K562 (cell line): ENCODE measurements at regions not wholly inside any gene's neighbourhood (a gene's known extent, or its start where the extent isn't known, plus 50 kb on each side); places are given as distances from the start of the nearest gene placed in this dataset.

ENCODE experiments used
- DEAF1 ChIP-seq: fragments of 450-650 bp; formaldehyde crosslinking; IDR thresholded peaks from 2 replicates; pipeline ENCODE4 v1.4.0; 2020; ENCODE audit warnings: mild to moderate bottlenecking, moderate library complexity
- E2F6 ChIP-seq, 2 experiments: IDR thresholded peaks; 2 replicates each; pipeline ENCODE4 v1.6.1; 2011; ENCODE audit warnings: borderline replicate concordance in 1 of 2, control low read depth in 1 of 2, low read depth in 1 of 2, low read length in 1 of 2, mild to moderate bottlenecking in 1 of 2, mixed read lengths in 1 of 2, moderate library complexity in 1 of 2; ENCODE audit not compliant: insufficient read depth in 1 of 2, insufficient read length in 1 of 2, poor library complexity in 1 of 2, severe bottlenecking in 1 of 2; ENCODE audit errors: extremely low read depth in 1 of 2
- FUS ChIP-seq: fragments of 200-400 bp; formaldehyde crosslinking; optimal IDR thresholded peaks from 2 replicates; pipeline ENCODE3; 2017; ENCODE audit warnings: low read depth, low read length
- GATA2 ChIP-seq: sonication (generic); formaldehyde crosslinking; IDR thresholded peaks from 2 replicates; pipeline ENCODE4 v1.4.0; 2020; ENCODE audit warnings: mild to moderate bottlenecking, missing genetic modification reagents
- KAT2B ChIP-seq: IDR thresholded peaks from one replicate; pipeline ENCODE4 v1.6.1; 2012; ENCODE audit warnings: low read depth, mild to moderate bottlenecking, control low read depth, inconsistent platforms, low read length, moderate library complexity
- KDM5B ChIP-seq: fragments of 200-600 bp; sonication (generic); IDR thresholded peaks from 2 replicates; pipeline ENCODE4 v1.6.1; 2012; ENCODE audit warnings: low read depth, mild to moderate bottlenecking, moderate library complexity, low read length, control low read depth, inconsistent platforms; ENCODE audit not compliant: insufficient replicate concordance
- MTF1 ChIP-seq: fragments of 250-450 bp; sonication (Bioruptor Pico); IDR thresholded peaks from 2 replicates; pipeline ENCODE4 v1.9.0; 2021; ENCODE audit warnings: moderate library complexity, mild to moderate bottlenecking, inconsistent platforms, borderline replicate concordance
- NCOA2 ChIP-seq, 2 experiments: fragments of 450-650 bp; IDR thresholded peaks; 2 replicates each; pipeline ENCODE4 v1.6.1; 2018; ENCODE audit warnings: mild to moderate bottlenecking in 2 of 2, moderate library complexity in 1 of 2; ENCODE audit not compliant: partially characterized antibody in 2 of 2
- RB1 ChIP-seq: fragments of 450-650 bp; IDR thresholded peaks from 2 replicates; pipeline ENCODE4 v1.6.1; 2017; ENCODE audit warnings: low read depth, mild to moderate bottlenecking
- RBM22 ChIP-seq: fragments of 200-400 bp; formaldehyde crosslinking; IDR thresholded peaks from 2 replicates; pipeline ENCODE4 v1.6.1; 2018; ENCODE audit warnings: low read length, low read depth; ENCODE audit not compliant: poor library complexity, severe bottlenecking
- TCFL5 ChIP-seq: fragments of 250-450 bp; sonication (Bioruptor Pico); conservative IDR thresholded peaks from 2 replicates; pipeline ENCODE4 v1.6.1; 2021; ENCODE audit warnings: mild to moderate bottlenecking, moderate library complexity, matching md5 sums
- UBTF ChIP-seq, 2 experiments: IDR thresholded peaks; 2 replicates each; pipeline ENCODE4 v1.6.1; 2012; ENCODE audit warnings: improper control_type of control experiment in 2 of 2, low read depth in 2 of 2, low read length in 2 of 2, borderline replicate concordance in 1 of 2
- VEZF1 ChIP-seq: fragments of 200-800 bp; sonication (Bioruptor generic); IDR thresholded peaks from 2 replicates; pipeline ENCODE4 v1.6.1; 2017; ENCODE audit warnings: missing genetic modification characterization, missing compliant biosample characterization
- ZBTB7A ChIP-seq: IDR thresholded peaks from 2 replicates; pipeline ENCODE4 v1.6.1; 2011; ENCODE audit warnings: low read depth, mild to moderate bottlenecking, low read length, moderate library complexity, borderline replicate concordance; ENCODE audit not compliant: control insufficient read depth
- ZNF639 ChIP-seq, 2 experiments: fragments of 200-800 bp in 1 of 2; sonication (Bioruptor generic) in 1 of 2; sonication (generic) in 1 of 2; formaldehyde crosslinking in 1 of 2; IDR thresholded peaks in 1 of 2; conservative IDR thresholded peaks in 1 of 2; 2 replicates each; pipeline versions ENCODE4 v1.5.0 to v1.6.1; 2016 to 2020; ENCODE audit warnings: missing compliant biosample characterization in 1 of 2, missing genetic modification characterization in 1 of 2, missing genetic modification reagents in 1 of 2
- ZSCAN29 ChIP-seq: fragments of 450-650 bp; IDR thresholded peaks from 2 replicates; pipeline ENCODE4 v1.6.1; 2017
- ZZZ3 ChIP-seq: fragments of 450-650 bp; IDR thresholded peaks from 2 replicates; pipeline ENCODE4 v1.6.1; 2016; ENCODE audit warnings: antibody characterized with exemption, mild to moderate bottlenecking, moderate library complexity

GRCh38 chr13:99086267-99087097 lies 108.6 kb upstream of the DOCK9 start (continued):
- no peak for TF ChIP-seq MTF1 (CRISPR knock-in tag)
- no peak for TF ChIP-seq NCOA2 (IDR thresholded peaks at IDR 0.05; ENCODE audit: partially characterized antibody in 2 of 2)
- peak in 1 of 2 experiments; percentile 13 for TF ChIP-seq E2F6 (IDR thresholded peaks at IDR 0.05; ENCODE audit: borderline replicate concordance in 1 of 2, extremely low read depth in 1 of 2, insufficient read depth in 1 of 2, insufficient read length in 1 of 2, low read depth in 1 of 2, low read length in 1 of 2, poor library complexity in 1 of 2, severe bottlenecking in 1 of 2)
- TF ChIP-seq FUS = no peak
- TF ChIP-seq DEAF1 (CRISPR knock-in tag) = no peak
- TF ChIP-seq TCFL5 = no peak
- no peak for TF ChIP-seq ZZZ3
- peak; percentile 34 for TF ChIP-seq KDM5B
- no peak for TF ChIP-seq GATA2 (CRISPR knock-in tag)
- no peak for TF ChIP-seq ZSCAN29
- no peak for TF ChIP-seq RBM22
- 0 out of 2 replicates have a peak, but pooled peaks have one; percentile 47 for TF ChIP-seq RB1
- peak; percentile 46 to 83; a peak in 1 of 4 replicates for TF ChIP-seq ZNF639 (CRISPR knock-in tag; conservative IDR thresholded peaks at IDR 0.05 in 1 of 2, IDR thresholded peaks at IDR 0.05 in 1 of 2)
- peak; percentile 83 for TF ChIP-seq VEZF1 (CRISPR knock-in tag)
- TF ChIP-seq KAT2B = no peak
- peak; percentile 14; the same call in 1 of the 2 replicates for TF ChIP-seq ZBTB7A
- 0 out of 4 replicates have a peak, but pooled peaks of 1 of the 2 experiments have one; percentile 70 for TF ChIP-seq UBTF (IDR thresholded peaks at IDR 0.05; ENCODE audit: borderline replicate concordance in 1 of 2, low read depth in 2 of 2, low read length in 2 of 2)
